ENCODE measurements at regions not wholly inside any gene's neighbourhood (a gene's known extent, or its start where the extent isn't known, plus 50 kb on each side); places are given as distances from the start of the nearest gene placed in this dataset.

DNA sequence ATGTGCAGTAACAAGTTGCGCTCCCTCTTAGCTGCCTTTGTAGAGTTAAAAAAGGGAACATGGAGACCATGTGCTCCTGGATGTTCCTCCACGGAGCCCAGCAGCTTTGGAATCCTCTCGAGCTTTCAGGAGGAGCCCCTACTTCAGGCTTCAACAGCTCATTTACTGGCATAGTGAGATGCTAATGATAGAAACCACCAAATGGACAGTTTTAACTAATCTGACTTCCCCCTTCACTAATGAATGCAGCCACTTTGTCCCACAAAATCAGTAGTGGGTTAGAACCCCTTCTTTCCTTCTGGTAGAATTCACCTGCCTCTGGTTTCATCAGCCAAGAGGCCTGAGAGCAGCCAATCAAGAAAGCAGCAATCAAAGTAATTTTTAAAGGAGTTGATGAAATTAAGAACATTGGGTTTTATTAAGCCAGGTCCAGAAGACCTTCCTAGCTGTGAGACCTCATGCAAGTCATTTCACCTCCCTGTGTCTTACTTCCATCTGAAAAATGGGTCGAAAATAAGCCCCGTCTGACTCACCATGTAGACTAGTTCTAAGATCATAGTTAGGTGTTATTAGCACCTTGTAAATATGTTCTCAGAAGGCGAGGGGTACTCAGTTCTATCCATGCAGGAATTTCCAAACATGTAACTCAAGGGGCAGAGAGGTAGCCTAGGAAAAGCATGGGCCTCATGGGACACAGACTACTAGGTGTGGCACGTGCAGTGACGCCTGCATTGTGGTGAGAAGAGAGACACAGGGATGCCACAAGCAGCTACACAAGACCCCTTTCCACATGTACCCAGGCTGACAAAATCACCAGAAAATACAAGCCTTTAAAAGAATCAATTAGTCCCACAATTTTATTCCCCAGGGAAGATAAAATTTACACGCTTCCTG lies 179.7 kb upstream of the LPP start:
- DNase-seq (no peak), ATAC-seq (no peak)
- H3K36me3 ChIP-seq, result no peaks in the 10 kb centered on the region
- H3K4me3 ChIP-seq, result no peak overlapping the region
- H3K9me3 ChIP-seq, result no peaks in the 10 kb centered on the region
- H3K27ac ChIP-seq, result peak overlapping the region in 2 of 4 donors; percentile 80 to 89
- H3K4me1 ChIP-seq, result peaks cover 12 to 25% of the 10 kb centered on the region in 2 donors
- in situ Hi-C loops (cut with MboI; ENCODE audit: low sequenced_read_pairs in 4 of 4), result loop anchor here in 1 of 4 donors (10.0 kb wide), 1 partner anchor 229 kb away; the partner anchor contains the start of gene BCL6
- TF ChIP-seq POLR2A (IDR thresholded peaks at IDR 0.05), result no peak
- TF ChIP-seq, protein P1, sequence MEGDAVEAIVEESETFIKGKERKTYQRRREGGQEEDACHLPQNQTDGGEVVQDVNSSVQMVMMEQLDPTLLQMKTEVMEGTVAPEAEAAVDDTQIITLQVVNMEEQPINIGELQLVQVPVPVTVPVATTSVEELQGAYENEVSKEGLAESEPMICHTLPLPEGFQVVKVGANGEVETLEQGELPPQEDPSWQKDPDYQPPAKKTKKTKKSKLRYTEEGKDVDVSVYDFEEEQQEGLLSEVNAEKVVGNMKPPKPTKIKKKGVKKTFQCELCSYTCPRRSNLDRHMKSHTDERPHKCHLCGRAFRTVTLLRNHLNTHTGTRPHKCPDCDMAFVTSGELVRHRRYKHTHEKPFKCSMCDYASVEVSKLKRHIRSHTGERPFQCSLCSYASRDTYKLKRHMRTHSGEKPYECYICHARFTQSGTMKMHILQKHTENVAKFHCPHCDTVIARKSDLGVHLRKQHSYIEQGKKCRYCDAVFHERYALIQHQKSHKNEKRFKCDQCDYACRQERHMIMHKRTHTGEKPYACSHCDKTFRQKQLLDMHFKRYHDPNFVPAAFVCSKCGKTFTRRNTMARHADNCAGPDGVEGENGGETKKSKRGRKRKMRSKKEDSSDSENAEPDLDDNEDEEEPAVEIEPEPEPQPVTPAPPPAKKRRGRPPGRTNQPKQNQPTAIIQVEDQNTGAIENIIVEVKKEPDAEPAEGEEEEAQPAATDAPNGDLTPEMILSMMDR (IDR thresholded peaks at IDR 0.05 in 4 of 5, conservative IDR thresholded peaks at IDR 0.05 in 1 of 5), result no peak
- intact Hi-C loops (cut with DNase I; ENCODE audit: low total_unique reads), result no loop called here
- no peaks in the 10 kb centered on the region for H3K27me3 ChIP-seq

DNA sequence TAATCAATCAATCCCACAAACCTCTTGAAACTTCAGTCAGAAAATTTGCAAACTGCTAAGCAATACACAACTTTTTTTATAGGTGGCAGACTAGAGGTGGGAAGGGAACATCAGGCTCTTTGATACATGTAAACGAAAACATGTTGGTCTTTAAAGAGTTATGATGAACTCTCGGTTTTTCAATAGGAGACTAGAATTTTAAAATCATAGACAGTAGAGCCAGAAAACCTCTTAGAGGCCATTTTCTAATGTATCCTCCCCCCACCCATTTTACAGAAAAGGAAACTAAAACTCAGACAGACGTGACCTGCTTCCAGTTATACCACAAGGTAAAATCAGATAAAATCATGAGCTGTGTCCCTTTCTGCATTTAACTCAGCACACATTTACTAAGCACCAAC lies 179.1 kb upstream of the LPP start:
- H3K4me1 ChIP-seq, result peaks cover 12 to 24% of the 10 kb centered on the region in 2 donors
- TF ChIP-seq, protein P1 (IDR thresholded peaks at IDR 0.05 in 4 of 5, conservative IDR thresholded peaks at IDR 0.05 in 1 of 5), result no peak
- TF ChIP-seq POLR2A (IDR thresholded peaks at IDR 0.05), result no peak
- ATAC-seq (no peak), DNase-seq (no peak)
- in situ Hi-C loops (cut with MboI; ENCODE audit: low sequenced_read_pairs in 4 of 4) (loop anchor here in 1 of 4 donors (10.0 kb wide), 1 partner anchor 230 kb away; the partner anchor contains the start of gene BCL6), intact Hi-C loops (cut with DNase I; ENCODE audit: low total_unique reads) (no loop called here)
- H3K9me3 ChIP-seq, result no peaks in the 10 kb centered on the region
- H3K4me3 ChIP-seq, result no peak overlapping the region
- peak overlapping the region; percentile 22 to 89 (median 72) for H3K27ac ChIP-seq
- no peaks in the 10 kb centered on the region for H3K36me3 ChIP-seq
- H3K27me3 ChIP-seq, result no peaks in the 10 kb centered on the region

DNA sequence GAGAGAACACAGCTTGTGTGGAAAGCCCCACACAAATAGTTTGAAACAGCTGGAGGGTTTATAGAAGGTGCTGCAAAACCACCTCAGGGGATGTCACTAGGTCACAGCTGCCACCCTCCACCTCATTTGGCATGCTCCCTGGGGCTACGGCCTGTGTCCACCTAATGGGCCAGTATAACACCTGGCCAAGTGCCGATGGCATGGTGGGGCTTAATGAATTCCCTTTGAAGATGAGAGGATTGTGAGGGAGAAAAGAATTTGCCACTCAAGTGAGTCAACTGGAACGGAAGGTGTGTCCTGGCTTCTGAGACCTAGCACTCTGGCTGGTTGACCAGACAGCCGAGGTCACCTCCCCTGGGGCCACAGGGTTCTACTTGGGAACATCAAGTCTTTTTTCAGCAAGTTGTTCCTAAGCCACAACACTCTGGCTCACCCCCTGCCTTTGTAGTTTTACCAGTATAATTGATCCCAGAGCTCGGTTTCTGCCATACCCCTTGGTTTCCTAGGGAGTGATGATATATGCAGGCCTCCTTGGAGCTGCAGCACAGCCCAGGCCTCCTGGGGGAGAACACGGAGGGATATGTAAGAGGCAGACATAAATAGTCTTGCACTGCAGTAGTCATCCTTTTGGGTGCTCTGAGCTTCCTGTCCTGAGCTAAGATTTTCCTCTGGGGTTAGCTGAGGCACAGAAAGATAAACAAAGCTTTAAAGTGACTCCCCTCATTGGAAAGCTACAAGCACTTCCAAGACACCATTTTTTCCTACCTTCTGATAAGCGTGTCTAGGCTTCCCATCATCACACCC lies 178.2 kb upstream of the LPP start:
- peak; percentile 83 to 91 for ATAC-seq
- Histone ChIP-seq H3K9me3 (no peaks in the 10 kb centered on the region), H3K4me3 (no peak overlapping the region), H3K27me3 (no peaks in the 10 kb centered on the region), H3K4me1 (peaks cover 12 to 26% of the 10 kb centered on the region in 2 donors), H3K27ac (peak overlapping the region; percentile 22 to 89 (median 72)), H3K36me3 (no peaks in the 10 kb centered on the region)
- in situ Hi-C loops (cut with MboI; ENCODE audit: low sequenced_read_pairs in 4 of 4), result loop anchor here in 1 of 4 donors (10.0 kb wide), 1 partner anchor 231 kb away; the partner anchor contains the start of gene BCL6
- intact Hi-C loops (cut with DNase I; ENCODE audit: low total_unique reads), result no loop called here
- DNase-seq, result peak; percentile 82 to 87
- TF ChIP-seq, protein P1 (IDR thresholded peaks at IDR 0.05 in 4 of 5, conservative IDR thresholded peaks at IDR 0.05 in 1 of 5), result no peak
- TF ChIP-seq POLR2A (IDR thresholded peaks at IDR 0.05), result no peak

DNA sequence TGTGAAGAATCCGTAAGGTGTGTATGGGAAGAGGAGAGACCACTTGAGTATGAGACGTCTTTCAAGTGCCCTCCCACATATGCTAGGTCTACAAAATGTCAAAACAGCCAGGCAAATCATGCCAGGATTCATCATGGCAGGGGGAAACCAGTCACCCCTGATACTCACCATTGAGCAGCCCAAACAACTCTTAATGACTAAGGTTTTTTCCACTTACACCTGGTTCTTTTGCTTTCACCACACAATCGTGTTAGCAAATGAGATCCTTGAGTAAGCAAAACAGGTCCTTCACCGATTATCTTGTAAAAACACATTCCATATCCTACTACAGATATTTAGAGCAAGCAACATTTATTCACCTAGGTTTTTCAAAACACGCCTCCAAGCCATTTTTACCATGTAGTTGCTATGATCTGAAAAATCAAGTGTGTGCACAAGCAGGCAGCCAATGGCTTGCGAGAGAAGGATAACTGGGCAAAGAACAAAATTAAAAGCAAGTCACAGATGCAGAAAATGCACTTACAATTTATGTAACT lies 177.5 kb upstream of the LPP start:
- ATAC-seq, result no peak
- in situ Hi-C loops (cut with MboI; ENCODE audit: low sequenced_read_pairs in 4 of 4), result loop anchor here in 1 of 4 donors (10.0 kb wide), 1 partner anchor 232 kb away; the partner anchor contains the start of gene BCL6
- DNase-seq, result no peak
- H3K4me1 ChIP-seq, result peaks cover 18 to 32% of the 10 kb centered on the region in 2 donors
- H3K9me3 ChIP-seq, result no peaks in the 10 kb centered on the region
- intact Hi-C loops (cut with DNase I; ENCODE audit: low total_unique reads), result no loop called here
- no peak overlapping the region for H3K4me3 ChIP-seq
- TF ChIP-seq, protein P1 (IDR thresholded peaks at IDR 0.05 in 4 of 5, conservative IDR thresholded peaks at IDR 0.05 in 1 of 5), result no peak
- no peak for TF ChIP-seq POLR2A (IDR thresholded peaks at IDR 0.05)
- H3K27ac ChIP-seq, result peak overlapping the region; percentile 22 to 89 (median 72)
- no peaks in the 10 kb centered on the region for H3K27me3 ChIP-seq
- no peaks in the 10 kb centered on the region for H3K36me3 ChIP-seq

Data from gastrocnemius medialis (tissue), 4 donors.